ENCODE measurements at regions not wholly inside any gene's neighbourhood (a gene's known extent, or its start where the extent isn't known, plus 50 kb on each side); places are given as distances from the start of the nearest gene placed in this dataset.

DNA sequence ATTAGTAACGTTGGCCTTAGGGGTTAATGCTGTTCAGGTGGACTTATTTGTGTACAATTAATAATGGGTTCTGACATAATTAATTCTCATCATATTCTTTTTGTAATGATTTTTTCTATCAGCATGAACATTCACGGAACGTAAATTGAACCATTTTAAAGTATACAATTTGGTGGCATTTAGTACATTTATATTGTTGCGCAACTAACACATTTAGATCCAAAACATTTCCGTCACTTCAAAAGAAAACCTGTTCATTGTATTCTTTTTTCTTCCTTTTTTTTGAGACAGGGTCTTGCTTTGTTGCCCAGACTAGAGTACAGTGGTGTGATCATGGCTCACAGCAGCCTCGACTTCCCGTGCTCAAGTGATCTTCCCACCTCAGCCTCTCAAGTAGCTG is 65.8 kb downstream of the BOD1L2 start:
- TF ChIP-seq TCF12 (IDR thresholded peaks at IDR 0.05; ENCODE audit: low read depth) = no peak
- peak; percentile 43; the same call in 1 of the 2 replicates for TF ChIP-seq CEBPB (IDR thresholded peaks at IDR 0.05)
- no peak for TF ChIP-seq YY1 (IDR thresholded peaks at IDR 0.05; ENCODE audit: low read depth)
- no peak for TF ChIP-seq TEAD4 (IDR thresholded peaks at IDR 0.05)
- TF ChIP-seq NFIC (IDR thresholded peaks at IDR 0.05) = no peak

- TF ChIP-seq YY1 (IDR thresholded peaks at IDR 0.05; ENCODE audit: low read depth) = no peak
- TF ChIP-seq, protein P1, sequence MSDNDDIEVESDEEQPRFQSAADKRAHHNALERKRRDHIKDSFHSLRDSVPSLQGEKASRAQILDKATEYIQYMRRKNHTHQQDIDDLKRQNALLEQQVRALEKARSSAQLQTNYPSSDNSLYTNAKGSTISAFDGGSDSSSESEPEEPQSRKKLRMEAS (IDR thresholded peaks at IDR 0.05) = no peak
- TF ChIP-seq TCF12 (IDR thresholded peaks at IDR 0.05; ENCODE audit: low read depth) = no peak
- no peak for TF ChIP-seq TAF1 (IDR thresholded peaks at IDR 0.05; ENCODE audit: low read depth)
- TF ChIP-seq RAD21 (IDR thresholded peaks at IDR 0.05; ENCODE audit: low read depth) = no peak
- no peak for TF ChIP-seq CEBPB (IDR thresholded peaks at IDR 0.05)
- no peak for TF ChIP-seq EGR1 (IDR thresholded peaks at IDR 0.05)
- TF ChIP-seq ZBTB7A (IDR thresholded peaks at IDR 0.05; ENCODE audit: low read depth) = no peak
- TF ChIP-seq TEAD4 (IDR thresholded peaks at IDR 0.05) = no peak
Observed at GRCh38 chr18:57214976-57215375, 68.1 kb downstream of the BOD1L2 start.

GRCh38 chr18:57218281-57218680 is 71.4 kb downstream of the BOD1L2 start:
- TF ChIP-seq CEBPB (IDR thresholded peaks at IDR 0.05) = no peak
- TF ChIP-seq EGR1 (IDR thresholded peaks at IDR 0.05) = no peak
- no peak for TF ChIP-seq NFIC (IDR thresholded peaks at IDR 0.05)
- TF ChIP-seq YY1 (IDR thresholded peaks at IDR 0.05; ENCODE audit: low read depth) = no peak
- TF ChIP-seq, protein P2, sequence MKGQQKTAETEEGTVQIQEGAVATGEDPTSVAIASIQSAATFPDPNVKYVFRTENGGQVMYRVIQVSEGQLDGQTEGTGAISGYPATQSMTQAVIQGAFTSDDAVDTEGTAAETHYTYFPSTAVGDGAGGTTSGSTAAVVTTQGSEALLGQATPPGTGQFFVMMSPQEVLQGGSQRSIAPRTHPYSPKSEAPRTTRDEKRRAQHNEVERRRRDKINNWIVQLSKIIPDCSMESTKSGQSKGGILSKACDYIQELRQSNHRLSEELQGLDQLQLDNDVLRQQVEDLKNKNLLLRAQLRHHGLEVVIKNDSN (IDR thresholded peaks at IDR 0.05) = no peak
- TF ChIP-seq EP300 (IDR thresholded peaks at IDR 0.05; ENCODE audit: borderline replicate concordance) = no peak
- no peak for TF ChIP-seq REST (IDR thresholded peaks at IDR 0.05; ENCODE audit: low read depth)
- TF ChIP-seq, protein P1 (IDR thresholded peaks at IDR 0.05) = no peak
- no peak for TF ChIP-seq RAD21 (IDR thresholded peaks at IDR 0.05; ENCODE audit: low read depth)
- TF ChIP-seq TAF1 (IDR thresholded peaks at IDR 0.05; ENCODE audit: low read depth) = no peak

GRCh38 chr18:57219964-57220363 is 73.1 kb downstream of the BOD1L2 start:
- no peak for TF ChIP-seq NFIC (IDR thresholded peaks at IDR 0.05)
- no peak for TF ChIP-seq FOXM1 (IDR thresholded peaks at IDR 0.05; ENCODE audit: borderline replicate concordance, low read depth)

GRCh38 chr18:57220480-57220879 is 73.6 kb downstream of the BOD1L2 start:
- no peak for TF ChIP-seq YY1 (IDR thresholded peaks at IDR 0.05; ENCODE audit: low read depth)

- no peak for TF ChIP-seq EP300 (IDR thresholded peaks at IDR 0.05; ENCODE audit: borderline replicate concordance)
Observed at GRCh38 chr18:57220930-57221483, 74.1 kb downstream of the BOD1L2 start.

- no peak for TF ChIP-seq FOXM1 (IDR thresholded peaks at IDR 0.05; ENCODE audit: borderline replicate concordance, low read depth)
- no peak for TF ChIP-seq TEAD4 (IDR thresholded peaks at IDR 0.05)
- no peak for TF ChIP-seq ZBTB7A (IDR thresholded peaks at IDR 0.05; ENCODE audit: low read depth)
- no peak for TF ChIP-seq CREB1 (IDR thresholded peaks at IDR 0.05; ENCODE audit: low read depth)
- no peak for TF ChIP-seq NFIC (IDR thresholded peaks at IDR 0.05)
- TF ChIP-seq, protein P2 (IDR thresholded peaks at IDR 0.05) = no peak
- no peak for TF ChIP-seq YY1 (IDR thresholded peaks at IDR 0.05; ENCODE audit: low read depth)
- TF ChIP-seq EP300 (IDR thresholded peaks at IDR 0.05; ENCODE audit: borderline replicate concordance) = no peak
Observed at GRCh38 chr18:57223144-57223870, 76.4 kb downstream of the BOD1L2 start.

DNA sequence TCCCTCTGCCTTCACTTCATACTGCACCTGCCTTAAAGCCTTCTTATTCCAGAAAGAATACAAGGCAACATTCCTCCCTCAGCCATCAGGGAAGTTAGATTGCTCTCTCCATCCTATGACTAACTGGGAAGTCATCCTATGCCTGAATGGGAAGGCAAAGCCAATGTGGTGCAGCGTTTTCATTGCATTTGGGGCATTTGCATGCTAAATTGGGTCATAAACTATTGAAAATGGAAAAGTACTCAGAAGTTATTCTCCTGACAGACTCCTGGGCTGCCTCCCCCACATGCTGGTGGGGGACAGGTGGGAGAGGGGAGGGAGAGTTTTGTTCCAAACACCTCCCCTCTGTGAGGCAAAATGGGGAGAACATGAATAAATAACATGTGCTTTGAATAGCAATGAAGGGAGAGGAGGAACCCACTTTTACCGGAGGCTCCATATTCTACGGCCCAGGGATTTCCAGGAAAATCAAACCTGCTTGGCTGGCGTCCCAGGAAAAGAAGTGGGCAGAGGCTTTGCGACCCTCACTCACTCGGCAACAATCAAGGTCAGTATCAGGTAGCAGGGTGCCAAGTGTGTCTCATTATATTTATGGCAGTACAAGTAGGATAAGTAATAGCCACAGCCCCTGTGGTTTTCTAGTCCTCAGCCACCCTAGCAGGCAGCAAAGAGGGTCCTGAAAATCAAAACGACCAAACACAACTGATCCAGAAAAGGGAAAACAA is 84.1 kb downstream of the BOD1L2 start:
- TF ChIP-seq ZBTB7A (IDR thresholded peaks at IDR 0.05; ENCODE audit: low read depth) (no peak), REST (IDR thresholded peaks at IDR 0.05; ENCODE audit: low read depth) (no peak), FOXM1 (IDR thresholded peaks at IDR 0.05; ENCODE audit: borderline replicate concordance, low read depth) (no peak), TAF1 (IDR thresholded peaks at IDR 0.05; ENCODE audit: low read depth) (no peak), CREB1 (IDR thresholded peaks at IDR 0.05; ENCODE audit: low read depth) (no peak), TCF12 (IDR thresholded peaks at IDR 0.05; ENCODE audit: low read depth) (no peak), EP300 (IDR thresholded peaks at IDR 0.05; ENCODE audit: borderline replicate concordance) (no peak), EGR1 (IDR thresholded peaks at IDR 0.05) (no peak), RAD21 (IDR thresholded peaks at IDR 0.05; ENCODE audit: low read depth) (no peak), NFIC (IDR thresholded peaks at IDR 0.05) (no peak), TEAD4 (IDR thresholded peaks at IDR 0.05) (no peak), YY1 (IDR thresholded peaks at IDR 0.05; ENCODE audit: low read depth) (no peak), CEBPB (IDR thresholded peaks at IDR 0.05) (no peak)
- TF ChIP-seq, protein P2 (IDR thresholded peaks at IDR 0.05) = no peak
- TF ChIP-seq, protein P1 (IDR thresholded peaks at IDR 0.05) = no peak
